ENCODE measurements at regions not wholly inside any gene's neighbourhood (a gene's known extent, or its start where the extent isn't known, plus 50 kb on each side); places are given as distances from the start of the nearest gene placed in this dataset.

- ATAC-seq: no peak
- TF ChIP-seq ARNTL (CRISPR knock-in tag; IDR thresholded peaks at IDR 0.05; ENCODE audit: borderline replicate concordance, low read depth) (no peak), CREB5 (CRISPR knock-in tag; IDR thresholded peaks at IDR 0.05; ENCODE audit: low read depth) (no peak), ZFP3 (CRISPR knock-in tag; IDR thresholded peaks at IDR 0.05) (no peak), POU6F1 (CRISPR knock-in tag; IDR thresholded peaks at IDR 0.05; ENCODE audit: borderline replicate concordance, low read depth) (no peak), ZFP30 (CRISPR knock-in tag; IDR thresholded peaks at IDR 0.05) (no peak), ISL1 (CRISPR knock-in tag; IDR thresholded peaks at IDR 0.05) (no peak), TOX (CRISPR knock-in tag; IDR thresholded peaks at IDR 0.05; ENCODE audit: borderline replicate concordance) (no peak), RARB (CRISPR knock-in tag; IDR thresholded peaks at IDR 0.05) (no peak), CSDC2 (CRISPR knock-in tag; IDR thresholded peaks at IDR 0.05) (no peak), ZNF565 (CRISPR knock-in tag; conservative IDR thresholded peaks at IDR 0.05; ENCODE audit: low read depth) (no peak), ZC3H10 (CRISPR knock-in tag; IDR thresholded peaks at IDR 0.05) (no peak), ZNF70 (CRISPR knock-in tag; IDR thresholded peaks at IDR 0.05) (no peak)
Measured at GRCh38 chr2:126782648-126783047, 116.0 kb upstream of the TEX51 start.

DNA sequence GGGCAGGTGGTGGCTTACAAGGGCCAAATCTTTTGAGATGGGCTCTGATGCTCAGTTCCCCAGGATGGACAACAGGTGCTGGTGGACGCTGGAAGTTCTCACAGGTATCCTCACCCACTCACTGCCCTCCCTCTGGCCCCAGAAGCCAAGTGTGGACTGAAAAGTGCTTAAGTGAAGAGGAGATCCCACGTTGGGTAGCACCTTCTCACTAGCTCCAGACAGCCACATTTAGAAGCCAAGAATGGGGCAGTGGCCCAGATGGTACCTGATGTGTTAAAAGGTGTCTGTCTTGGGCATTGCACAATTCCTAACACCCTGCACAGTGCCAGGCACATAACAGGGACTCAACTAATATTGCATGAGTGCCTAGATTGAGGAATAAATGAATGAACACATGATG lies 115.3 kb upstream of the TEX51 start:
- ATAC-seq: no peak
- no peak for TF ChIP-seq ZC3H10 (CRISPR knock-in tag; IDR thresholded peaks at IDR 0.05)
- no peak for TF ChIP-seq TOX (CRISPR knock-in tag; IDR thresholded peaks at IDR 0.05; ENCODE audit: borderline replicate concordance)
- no peak for TF ChIP-seq BACH2 (CRISPR knock-in tag; IDR thresholded peaks at IDR 0.05; ENCODE audit: borderline replicate concordance)
- TF ChIP-seq, protein P1, sequence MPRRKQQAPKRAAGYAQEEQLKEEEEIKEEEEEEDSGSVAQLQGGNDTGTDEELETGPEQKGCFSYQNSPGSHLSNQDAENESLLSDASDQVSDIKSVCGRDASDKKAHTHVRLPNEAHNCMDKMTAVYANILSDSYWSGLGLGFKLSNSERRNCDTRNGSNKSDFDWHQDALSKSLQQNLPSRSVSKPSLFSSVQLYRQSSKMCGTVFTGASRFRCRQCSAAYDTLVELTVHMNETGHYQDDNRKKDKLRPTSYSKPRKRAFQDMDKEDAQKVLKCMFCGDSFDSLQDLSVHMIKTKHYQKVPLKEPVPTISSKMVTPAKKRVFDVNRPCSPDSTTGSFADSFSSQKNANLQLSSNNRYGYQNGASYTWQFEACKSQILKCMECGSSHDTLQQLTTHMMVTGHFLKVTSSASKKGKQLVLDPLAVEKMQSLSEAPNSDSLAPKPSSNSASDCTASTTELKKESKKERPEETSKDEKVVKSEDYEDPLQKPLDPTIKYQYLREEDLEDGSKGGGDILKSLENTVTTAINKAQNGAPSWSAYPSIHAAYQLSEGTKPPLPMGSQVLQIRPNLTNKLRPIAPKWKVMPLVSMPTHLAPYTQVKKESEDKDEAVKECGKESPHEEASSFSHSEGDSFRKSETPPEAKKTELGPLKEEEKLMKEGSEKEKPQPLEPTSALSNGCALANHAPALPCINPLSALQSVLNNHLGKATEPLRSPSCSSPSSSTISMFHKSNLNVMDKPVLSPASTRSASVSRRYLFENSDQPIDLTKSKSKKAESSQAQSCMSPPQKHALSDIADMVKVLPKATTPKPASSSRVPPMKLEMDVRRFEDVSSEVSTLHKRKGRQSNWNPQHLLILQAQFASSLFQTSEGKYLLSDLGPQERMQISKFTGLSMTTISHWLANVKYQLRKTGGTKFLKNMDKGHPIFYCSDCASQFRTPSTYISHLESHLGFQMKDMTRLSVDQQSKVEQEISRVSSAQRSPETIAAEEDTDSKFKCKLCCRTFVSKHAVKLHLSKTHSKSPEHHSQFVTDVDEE (CRISPR knock-in tag; IDR thresholded peaks at IDR 0.05): no peak
- TF ChIP-seq ZNF565 (CRISPR knock-in tag; conservative IDR thresholded peaks at IDR 0.05; ENCODE audit: low read depth): no peak
- TF ChIP-seq ISL1 (CRISPR knock-in tag; IDR thresholded peaks at IDR 0.05): no peak
- TF ChIP-seq TCF4 (CRISPR knock-in tag; IDR thresholded peaks at IDR 0.05; ENCODE audit: borderline replicate concordance): no peak
- TF ChIP-seq GLIS3 (CRISPR knock-in tag; IDR thresholded peaks at IDR 0.05): no peak
- TF ChIP-seq ZFP3 (CRISPR knock-in tag; IDR thresholded peaks at IDR 0.05): no peak

DNA sequence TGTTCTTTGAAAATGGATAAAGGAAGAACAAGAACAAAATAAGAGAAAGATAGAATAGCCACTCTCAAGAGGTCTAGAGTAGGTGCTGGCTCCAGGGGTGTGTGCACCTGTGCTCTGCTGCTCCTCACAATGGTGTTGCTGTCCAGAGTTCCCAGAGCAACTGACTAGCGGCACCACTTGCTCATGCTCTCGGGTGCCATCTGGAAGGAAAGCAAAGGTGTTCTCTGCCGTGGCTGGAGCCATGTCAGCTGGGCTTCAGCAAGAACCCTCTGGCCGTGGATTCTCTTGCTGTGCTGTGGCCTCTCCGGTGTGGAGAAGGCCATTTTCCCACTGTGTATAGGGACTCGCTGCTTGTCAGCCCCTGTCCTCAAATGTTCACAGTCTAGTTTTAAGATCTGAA lies 114.6 kb upstream of the TEX51 start:
- ATAC-seq: no peak
- TF ChIP-seq SNAI2 (CRISPR knock-in tag; IDR thresholded peaks at IDR 0.05) (no peak), CREB5 (CRISPR knock-in tag; IDR thresholded peaks at IDR 0.05; ENCODE audit: low read depth) (no peak), ZFP30 (CRISPR knock-in tag; IDR thresholded peaks at IDR 0.05) (no peak), OSR1 (CRISPR knock-in tag; IDR thresholded peaks at IDR 0.05) (no peak), PPARA (CRISPR knock-in tag; IDR thresholded peaks at IDR 0.05; ENCODE audit: borderline replicate concordance) (no peak), ZNF8 (CRISPR knock-in tag; IDR thresholded peaks at IDR 0.05) (no peak), ISL1 (CRISPR knock-in tag; IDR thresholded peaks at IDR 0.05) (no peak), ZNF565 (CRISPR knock-in tag; conservative IDR thresholded peaks at IDR 0.05; ENCODE audit: low read depth) (no peak), TCF4 (CRISPR knock-in tag; IDR thresholded peaks at IDR 0.05; ENCODE audit: borderline replicate concordance) (no peak), BACH2 (CRISPR knock-in tag; IDR thresholded peaks at IDR 0.05; ENCODE audit: borderline replicate concordance) (no peak), RARB (CRISPR knock-in tag; IDR thresholded peaks at IDR 0.05) (no peak), GLIS3 (CRISPR knock-in tag; IDR thresholded peaks at IDR 0.05) (no peak)
- TF ChIP-seq, protein P2, sequence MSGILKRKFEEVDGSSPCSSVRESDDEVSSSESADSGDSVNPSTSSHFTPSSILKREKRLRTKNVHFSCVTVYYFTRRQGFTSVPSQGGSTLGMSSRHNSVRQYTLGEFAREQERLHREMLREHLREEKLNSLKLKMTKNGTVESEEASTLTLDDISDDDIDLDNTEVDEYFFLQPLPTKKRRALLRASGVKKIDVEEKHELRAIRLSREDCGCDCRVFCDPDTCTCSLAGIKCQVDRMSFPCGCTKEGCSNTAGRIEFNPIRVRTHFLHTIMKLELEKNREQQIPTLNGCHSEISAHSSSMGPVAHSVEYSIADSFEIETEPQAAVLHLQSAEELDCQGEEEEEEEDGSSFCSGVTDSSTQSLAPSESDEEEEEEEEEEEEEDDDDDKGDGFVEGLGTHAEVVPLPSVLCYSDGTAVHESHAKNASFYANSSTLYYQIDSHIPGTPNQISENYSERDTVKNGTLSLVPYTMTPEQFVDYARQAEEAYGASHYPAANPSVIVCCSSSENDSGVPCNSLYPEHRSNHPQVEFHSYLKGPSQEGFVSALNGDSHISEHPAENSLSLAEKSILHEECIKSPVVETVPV (CRISPR knock-in tag; IDR thresholded peaks at IDR 0.05): no peak
- TF ChIP-seq, protein P1 (CRISPR knock-in tag; IDR thresholded peaks at IDR 0.05): no peak
